Thymus (tissue), 11 donors: ENCODE measurements at regions not wholly inside any gene's neighbourhood (a gene's known extent, or its start where the extent isn't known, plus 50 kb on each side); places are given as distances from the start of the nearest gene placed in this dataset.

Source experiments
- DNase-seq, 9 donors: peaks; one replicate each; pipeline ENCODE4 v3.0.0-alpha.2; 2013; ENCODE audit warnings: low spot score in 9 of 9, low read depth in 6 of 9, missing footprints in 1 of 9
- H3K27ac ChIP-seq, 2 donors: one replicate each; pipeline ENCODE4 v1.5.1; 2013; ENCODE audit warnings: control low read depth in 1 of 2, low read depth in 1 of 2, low read length in 1 of 2, mild to moderate bottlenecking in 1 of 2, moderate library complexity in 1 of 2
- H3K27me3 ChIP-seq, 2 donors: one replicate each; pipeline ENCODE4 v1.5.1; 2013; ENCODE audit warnings: low read length in 1 of 2; ENCODE audit not compliant: control insufficient read depth in 2 of 2, insufficient read depth in 1 of 2
- H3K36me3 ChIP-seq, 2 donors: one replicate each; pipeline ENCODE4 v1.5.1; 2013; ENCODE audit warnings: low read length in 1 of 2, mild to moderate bottlenecking in 1 of 2, moderate library complexity in 1 of 2; ENCODE audit not compliant: control insufficient read depth in 2 of 2, insufficient read depth in 2 of 2
- H3K4me1 ChIP-seq, 2 donors: one replicate each; pipeline ENCODE4 v1.5.1; 2013; ENCODE audit warnings: low read length in 2 of 2; ENCODE audit not compliant: control insufficient read depth in 2 of 2, insufficient read depth in 2 of 2
- H3K4me3 ChIP-seq, 2 donors: one replicate each; pipeline ENCODE4 v1.5.1; 2013; ENCODE audit warnings: low read length in 2 of 2, control low read depth in 1 of 2, mild to moderate bottlenecking in 1 of 2
- H3K9me3 ChIP-seq, 2 donors: one replicate each; pipeline ENCODE4 v1.5.1; 2013; ENCODE audit warnings: low read length in 1 of 2, mild to moderate bottlenecking in 1 of 2; ENCODE audit not compliant: control insufficient read depth in 2 of 2, insufficient read depth in 1 of 2
- WGBS: extraction: QIAGEN DNeasy Blood & Tissue Kit; methylation state at CpG from one replicate; pipeline ENCODE4 v1.1.7; 2013; 5-methylcytosine and 5-hydroxymethylcytosine counted together
- donor health status: healthy.

DNA sequence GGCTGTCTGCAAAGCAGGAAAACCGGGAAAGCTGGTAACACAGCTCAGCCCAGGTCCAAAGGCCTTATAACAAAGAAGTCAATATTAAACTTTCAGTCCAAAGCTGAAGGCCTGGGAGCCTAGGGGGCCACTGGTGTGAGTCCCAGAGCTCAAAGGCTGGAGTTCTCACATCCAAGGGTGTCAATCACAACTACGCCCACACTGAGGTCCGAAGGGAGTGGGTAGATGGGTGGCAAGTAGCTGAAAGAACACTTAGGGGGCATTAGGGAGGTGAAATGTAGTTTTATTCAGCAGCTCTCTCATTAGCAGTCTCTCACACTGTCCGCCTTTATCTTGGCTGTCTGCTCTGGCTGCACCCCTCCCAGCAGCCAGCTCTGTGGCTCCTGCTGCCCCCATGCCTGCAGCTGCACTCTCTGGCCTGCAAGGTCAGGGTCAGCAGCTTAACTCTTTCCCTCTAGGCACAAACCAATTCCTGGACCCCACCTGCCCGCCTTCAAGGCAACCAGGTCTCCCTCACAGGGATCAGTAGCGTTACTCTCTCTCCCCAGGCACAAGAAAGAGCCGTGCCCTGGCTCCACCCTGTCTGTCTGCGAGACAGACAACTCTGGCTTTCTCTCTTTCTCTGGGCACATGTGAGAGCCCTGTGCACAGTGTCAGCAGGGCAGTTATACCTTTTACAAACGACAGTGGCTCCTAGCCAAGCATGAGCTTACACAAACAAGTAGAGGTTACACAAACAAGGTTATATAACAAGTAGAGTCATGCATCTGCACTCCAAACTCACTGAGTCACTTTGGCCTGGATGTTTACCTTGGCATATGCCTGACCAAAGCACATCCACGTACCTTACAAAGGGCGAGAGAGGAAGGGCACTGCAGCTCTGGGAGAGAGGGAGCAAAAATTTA, 249.4 kb upstream of the PCDH20 start:
- DNase-seq = no peak

DNA sequence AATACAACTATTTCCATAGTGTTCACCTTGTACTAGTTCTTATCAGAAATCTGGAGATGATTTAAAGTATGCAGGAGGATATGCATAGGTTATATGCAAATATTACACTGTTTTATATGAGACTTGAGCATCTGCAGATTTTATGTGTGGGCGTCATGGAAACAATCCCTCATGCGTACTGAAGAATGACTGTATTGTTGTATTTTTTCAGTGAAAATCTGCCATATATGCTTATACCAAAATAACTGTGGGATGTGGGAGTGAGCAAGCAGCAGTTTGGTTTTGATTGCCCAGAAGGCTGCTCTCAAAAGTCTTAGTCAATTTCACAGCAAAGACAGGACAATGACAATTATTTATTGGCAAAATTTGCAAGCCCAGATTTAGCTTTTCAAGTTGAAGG, 238.8 kb upstream of the PCDH20 start:
- Histone ChIP-seq H3K27ac (no peak overlapping the region), H3K9me3 (no peaks in the 10 kb centered on the region), H3K4me1 (no peaks in the 10 kb centered on the region), H3K36me3 (no peaks in the 10 kb centered on the region), H3K4me3 (no peak overlapping the region), H3K27me3 (no peaks in the 10 kb centered on the region)
- DNase-seq = no peak
- 92% methylated on average over 2 of the region's 2 CpGs for WGBS

More for the DNA sequence above, 249.4 kb upstream of the PCDH20 start:
- H3K27ac ChIP-seq = no peak overlapping the region
- H3K36me3 ChIP-seq = no peaks in the 10 kb centered on the region
- H3K27me3 ChIP-seq = no peaks in the 10 kb centered on the region
- H3K4me3 ChIP-seq = no peak overlapping the region
- WGBS = 80% methylated on average over 11 of the region's 11 CpGs
- H3K4me1 ChIP-seq = no peaks in the 10 kb centered on the region
- peaks cover 0 to 6% of the 10 kb centered on the region in 2 donors for H3K9me3 ChIP-seq

DNA sequence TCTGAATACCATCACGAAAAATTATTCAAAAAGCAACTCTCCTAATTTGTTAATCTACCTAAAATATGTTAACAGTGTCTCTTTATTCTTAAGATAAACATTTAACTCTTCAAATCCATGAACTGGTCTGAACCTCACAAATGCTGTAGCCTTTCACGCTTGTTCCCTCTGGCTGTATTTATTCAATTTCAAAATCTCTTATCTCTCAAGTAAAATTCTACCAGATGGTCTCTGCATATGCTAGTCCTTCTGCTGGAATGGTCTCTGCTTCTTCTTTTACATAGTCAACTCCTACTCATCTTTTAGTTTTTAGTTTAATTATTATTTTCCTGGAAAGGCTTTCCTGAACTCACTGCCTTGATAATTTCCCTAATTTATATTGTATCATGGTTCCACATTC, 232.9 kb upstream of the PCDH20 start:
- Histone ChIP-seq H3K4me1 (no peaks in the 10 kb centered on the region), H3K27ac (no peak overlapping the region), H3K27me3 (no peaks in the 10 kb centered on the region), H3K4me3 (no peak overlapping the region), H3K9me3 (no peaks in the 10 kb centered on the region), H3K36me3 (no peaks in the 10 kb centered on the region)
- 63% methylated on average over 2 of the region's 2 CpGs for WGBS
- no peak for DNase-seq

DNA sequence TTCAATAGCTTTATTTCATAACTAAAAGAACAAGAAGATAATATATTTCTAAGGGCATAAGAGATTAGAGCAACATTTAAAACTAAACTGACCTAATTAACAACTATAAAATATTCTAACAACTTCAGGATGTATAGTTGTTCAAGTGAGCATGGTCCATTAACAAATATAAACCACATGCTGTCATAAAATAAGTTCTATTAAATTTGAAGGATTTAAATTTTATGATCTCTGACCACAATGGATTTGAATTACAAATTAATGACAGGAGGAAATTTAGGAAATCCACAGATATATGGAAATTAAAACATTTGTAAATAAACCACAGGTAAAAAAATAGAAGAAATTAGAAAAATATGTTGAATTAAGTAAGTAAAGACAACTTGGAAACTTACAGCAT, 196.5 kb upstream of the PCDH20 start:
- H3K27me3 ChIP-seq = no peaks in the 10 kb centered on the region
- no peaks in the 10 kb centered on the region for H3K4me1 ChIP-seq
- no peak overlapping the region for H3K4me3 ChIP-seq
- H3K9me3 ChIP-seq = no peaks in the 10 kb centered on the region
- H3K36me3 ChIP-seq = no peaks in the 10 kb centered on the region
- no peak for DNase-seq
- no peak overlapping the region for H3K27ac ChIP-seq

DNA sequence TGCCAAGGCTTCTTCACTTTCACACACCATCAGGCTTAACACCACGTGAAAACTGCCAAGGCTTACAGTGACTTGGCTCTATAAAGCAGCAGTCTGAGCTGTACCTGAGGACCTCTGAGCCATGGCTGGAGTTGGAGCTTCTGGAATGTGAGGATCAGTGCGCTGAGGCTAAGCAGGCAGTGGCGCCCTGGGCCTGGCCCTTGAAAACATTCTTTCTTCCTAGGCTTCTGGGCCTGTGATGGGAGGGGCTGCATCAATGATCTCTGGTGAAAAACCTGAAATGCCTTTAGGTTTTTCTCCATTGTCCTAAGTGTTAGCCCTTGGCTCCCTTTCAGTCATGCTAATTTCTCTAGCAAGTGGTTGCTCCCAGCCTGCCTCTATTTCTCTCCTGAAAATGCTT, 192.5 kb upstream of the PCDH20 start:
- H3K27ac ChIP-seq = no peak overlapping the region
- H3K27me3 ChIP-seq = no peaks in the 10 kb centered on the region
- no peak for DNase-seq
- no peaks in the 10 kb centered on the region for H3K9me3 ChIP-seq
- WGBS = 83% methylated on average over 3 of the region's 3 CpGs
- H3K4me1 ChIP-seq = no peaks in the 10 kb centered on the region
- H3K4me3 ChIP-seq = no peak overlapping the region
- H3K36me3 ChIP-seq = no peaks in the 10 kb centered on the region

DNA sequence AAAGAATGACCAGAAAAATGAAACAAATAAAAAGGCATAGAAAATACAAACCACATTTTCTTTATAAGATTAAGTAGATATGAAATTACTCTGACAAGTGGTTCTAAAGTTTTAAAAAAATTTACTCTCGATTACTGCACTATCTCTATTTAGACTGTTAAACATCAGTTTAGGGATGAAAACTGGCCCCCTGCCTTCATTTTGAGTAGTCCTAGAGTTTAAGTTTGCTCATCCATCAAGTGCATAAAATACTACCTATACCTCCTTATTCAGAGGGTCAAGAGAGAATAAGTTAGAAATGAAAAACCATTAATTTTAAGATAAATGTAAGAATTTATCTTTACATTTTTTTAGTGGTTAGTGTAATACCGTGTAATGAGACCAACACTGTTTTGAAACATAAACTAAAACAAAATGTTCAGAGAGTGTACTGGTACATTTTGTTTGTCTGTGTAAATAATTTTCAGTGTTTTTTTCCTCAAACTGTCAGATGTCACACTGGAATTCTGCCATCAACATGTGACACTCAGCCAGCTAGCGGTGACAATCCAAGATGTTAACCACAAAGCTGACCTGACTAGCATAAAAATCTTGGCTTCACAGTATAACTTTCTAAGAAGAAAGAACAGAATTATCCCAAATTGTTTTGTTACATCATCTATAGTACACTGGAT, 184.8 kb upstream of the PCDH20 start:
- Histone ChIP-seq H3K36me3 (no peaks in the 10 kb centered on the region), H3K9me3 (no peaks in the 10 kb centered on the region), H3K27ac (no peak overlapping the region), H3K4me3 (no peak overlapping the region), H3K27me3 (no peaks in the 10 kb centered on the region), H3K4me1 (no peaks in the 10 kb centered on the region)
- WGBS = 91% methylated on average over 3 of the region's 3 CpGs
- no peak for DNase-seq

DNA sequence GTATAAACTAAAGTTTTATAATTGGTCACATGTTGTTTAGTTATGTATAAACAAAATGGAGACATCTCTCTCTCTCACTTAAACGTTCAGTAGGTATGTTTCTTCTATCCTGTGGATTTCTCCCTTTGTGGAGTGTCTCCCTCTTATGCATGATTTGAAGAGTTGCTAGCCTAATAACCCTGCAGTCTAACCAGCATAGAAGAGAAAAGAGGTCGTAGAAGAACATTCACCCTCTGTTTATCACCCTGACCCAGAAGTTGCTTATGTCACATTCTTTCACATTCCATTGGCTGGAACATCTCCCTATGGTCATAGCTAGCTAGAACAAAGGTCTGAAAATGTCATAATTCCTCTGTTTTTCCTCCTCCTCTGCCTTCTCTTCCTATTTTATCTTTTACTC, 176.8 kb upstream of the PCDH20 start:
- H3K4me1 ChIP-seq = no peaks in the 10 kb centered on the region
- WGBS = 39% methylated on average over 2 of the region's 2 CpGs
- H3K4me3 ChIP-seq = no peak overlapping the region
- DNase-seq = no peak
- no peaks in the 10 kb centered on the region for H3K36me3 ChIP-seq
- H3K9me3 ChIP-seq = no peaks in the 10 kb centered on the region
- no peak overlapping the region for H3K27ac ChIP-seq
- H3K27me3 ChIP-seq = no peaks in the 10 kb centered on the region

DNA sequence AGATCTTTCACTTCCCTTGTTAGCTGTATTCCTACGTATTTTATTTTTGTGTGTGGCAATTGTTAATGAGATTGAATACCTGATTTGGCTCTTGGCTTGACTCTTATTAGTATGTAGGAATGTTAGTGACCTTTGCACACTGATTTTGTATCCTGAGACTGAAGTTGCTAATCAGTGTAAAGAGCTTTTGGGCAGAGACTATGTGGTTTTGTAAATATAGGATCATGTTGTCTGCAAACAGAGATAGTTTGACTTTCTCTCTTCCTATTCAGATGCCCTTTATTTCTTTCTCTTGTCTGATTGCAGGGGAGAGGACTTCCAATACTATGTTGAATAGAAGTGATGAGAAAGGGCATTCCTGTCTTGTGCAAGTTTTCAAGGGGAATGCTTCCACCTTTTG, 160.3 kb upstream of the PCDH20 start:
- H3K27ac ChIP-seq = no peak overlapping the region
- WGBS = 87% methylated on average over 1 of the region's 1 CpG
- DNase-seq = no peak

DNA sequence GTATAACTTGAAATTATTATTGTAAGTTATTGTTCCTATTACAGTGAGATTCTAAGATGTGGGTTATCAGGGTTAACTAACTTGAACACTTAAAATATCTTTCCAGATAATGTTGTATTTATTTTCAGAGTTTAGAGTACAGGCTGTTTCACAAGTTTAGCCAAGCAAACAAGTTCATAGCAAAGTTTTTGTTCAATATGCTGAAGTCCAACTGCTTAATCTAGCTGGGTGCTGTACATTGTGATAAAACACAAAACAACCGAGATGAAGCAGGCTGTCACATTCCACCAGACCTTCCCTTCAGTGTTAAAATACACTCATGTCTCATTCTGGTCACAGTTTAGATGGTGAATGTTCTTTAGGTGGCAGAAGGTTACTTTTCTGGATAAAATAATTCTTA, 148.0 kb upstream of the PCDH20 start:
- H3K36me3 ChIP-seq = no peaks in the 10 kb centered on the region
- WGBS = 61% methylated on average over 1 of the region's 1 CpG
- DNase-seq = no peak

More for the DNA sequence above, 160.3 kb upstream of the PCDH20 start:
- no peaks in the 10 kb centered on the region for H3K9me3 ChIP-seq
- H3K4me1 ChIP-seq = no peaks in the 10 kb centered on the region
- H3K4me3 ChIP-seq = no peak overlapping the region
- H3K27me3 ChIP-seq = no peaks in the 10 kb centered on the region
- no peaks in the 10 kb centered on the region for H3K36me3 ChIP-seq

More for the DNA sequence above, 148.0 kb upstream of the PCDH20 start:
- H3K4me1 ChIP-seq = no peaks in the 10 kb centered on the region
- no peaks in the 10 kb centered on the region for H3K27me3 ChIP-seq
- no peak overlapping the region for H3K4me3 ChIP-seq
- no peaks in the 10 kb centered on the region for H3K9me3 ChIP-seq
- no peak overlapping the region for H3K27ac ChIP-seq
